Ovary (tissue), 7 donors: ENCODE measurements at regions not wholly inside any gene's neighbourhood (a gene's known extent, or its start where the extent isn't known, plus 50 kb on each side); places are given as distances from the start of the nearest gene placed in this dataset.

Experiments used
- DNase-seq, 5 donors: peaks; one replicate each; pipeline ENCODE4 v3.0.0-alpha.2; 2019 to 2020
- H3K27ac ChIP-seq, 2 donors: fragments of 200-600 bp; one replicate each; pipeline versions ENCODE4 v1.5.1 to v1.8.0; 2019 to 2022
- H3K27me3 ChIP-seq: fragments of 200-600 bp; one replicate; pipeline ENCODE4 v1.8.0; 2022
- H3K36me3 ChIP-seq: fragments of 200-600 bp; sonication (generic); one replicate; pipeline ENCODE4 v1.5.1; 2019
- H3K4me1 ChIP-seq: one replicate; pipeline ENCODE4 v1.8.1; 2013; ENCODE audit warnings: mild to moderate bottlenecking, moderate library complexity; ENCODE audit not compliant: insufficient read depth
- H3K4me3 ChIP-seq: fragments of 200-600 bp; sonication (generic); one replicate; pipeline ENCODE4 v1.5.1; 2017
- H3K9me3 ChIP-seq, 2 donors: fragments of 200-600 bp in 1 of 2; sonication (generic) in 1 of 2; one replicate each; pipeline versions ENCODE4 v1.5.1 to v1.8.1; 2013 to 2019; ENCODE audit warnings: mild to moderate bottlenecking in 1 of 2, moderate library complexity in 1 of 2
- EP300 ChIP-seq: sonication (generic); formaldehyde crosslinking; IDR thresholded peaks from one replicate; pipeline ENCODE4 v1.6.1; 2017; ENCODE audit warnings: antibody characterized with exemption
- POLR2A ChIP-seq: fragments of 450-650 bp; IDR thresholded peaks from one replicate; pipeline ENCODE4 v1.6.1; 2017; ENCODE audit warnings: antibody characterized with exemption, mild to moderate bottlenecking, moderate library complexity
- WGBS, 3 donors: extraction: QIAGEN DNeasy Blood & Tissue Kit in 1 of 3; methylation state at CpG; one replicate each; pipeline versions ENCODE4 v1.1.5 to v1.1.7; 2013 to 2017; 5-methylcytosine and 5-hydroxymethylcytosine counted together
- intact Hi-C, 4 donors: fragments of 100-400 bp; cut with DNase I; formaldehyde crosslinking; loops; one replicate each; pipeline versions ENCODE4 v1.11.0 to v1.15.1; 2022 to 2023
- TF ChIP-seq, protein P1 (sequence below), 3 donors: fragments of 450-650 bp in 2 of 3; fragments of 200-600 bp in 1 of 3; IDR thresholded peaks; one replicate each; pipeline versions ENCODE4 v1.5.1 to v1.8.0; 2016 to 2022; ENCODE audit warnings: antibody characterized with exemption in 3 of 3, mild to moderate bottlenecking in 1 of 3
- donor health status: DM: no; HTN: no; CAD: no; lungs with moderate emphysema.
- donor health status: DM: no; HTN: no; CAD: no.
- donor health status: Bipolar disorder and iron deficiency.
- donor health status: DM: no; HTN: no; CAD: no.
- donor health status: DM: yes; HTN: yes; CAD: no.

DNA sequence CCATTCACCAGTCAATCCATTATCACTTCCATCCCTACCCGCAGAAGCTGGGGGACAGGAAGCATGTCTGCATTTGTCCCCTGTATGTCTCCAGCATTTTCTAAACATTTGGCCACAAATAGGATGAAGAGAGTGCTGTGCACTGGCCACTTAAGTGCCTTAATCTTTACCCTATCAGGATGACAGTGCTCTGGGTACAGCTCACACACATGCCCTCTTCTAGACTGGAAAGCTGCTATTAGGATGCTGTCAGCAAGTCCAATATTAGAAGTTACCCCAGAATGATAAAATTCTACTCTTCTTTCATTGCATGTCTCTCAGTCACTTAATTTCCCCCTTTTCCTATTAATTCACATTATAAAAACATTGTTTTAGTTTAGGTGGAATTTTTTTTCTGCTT, 168.4 kb downstream of the RASEF start:
- no peaks in the 10 kb centered on the region for H3K27me3 ChIP-seq
- no peak overlapping the region for H3K4me3 ChIP-seq
- TF ChIP-seq EP300 (no peak), POLR2A (no peak)
- TF ChIP-seq, protein P1, sequence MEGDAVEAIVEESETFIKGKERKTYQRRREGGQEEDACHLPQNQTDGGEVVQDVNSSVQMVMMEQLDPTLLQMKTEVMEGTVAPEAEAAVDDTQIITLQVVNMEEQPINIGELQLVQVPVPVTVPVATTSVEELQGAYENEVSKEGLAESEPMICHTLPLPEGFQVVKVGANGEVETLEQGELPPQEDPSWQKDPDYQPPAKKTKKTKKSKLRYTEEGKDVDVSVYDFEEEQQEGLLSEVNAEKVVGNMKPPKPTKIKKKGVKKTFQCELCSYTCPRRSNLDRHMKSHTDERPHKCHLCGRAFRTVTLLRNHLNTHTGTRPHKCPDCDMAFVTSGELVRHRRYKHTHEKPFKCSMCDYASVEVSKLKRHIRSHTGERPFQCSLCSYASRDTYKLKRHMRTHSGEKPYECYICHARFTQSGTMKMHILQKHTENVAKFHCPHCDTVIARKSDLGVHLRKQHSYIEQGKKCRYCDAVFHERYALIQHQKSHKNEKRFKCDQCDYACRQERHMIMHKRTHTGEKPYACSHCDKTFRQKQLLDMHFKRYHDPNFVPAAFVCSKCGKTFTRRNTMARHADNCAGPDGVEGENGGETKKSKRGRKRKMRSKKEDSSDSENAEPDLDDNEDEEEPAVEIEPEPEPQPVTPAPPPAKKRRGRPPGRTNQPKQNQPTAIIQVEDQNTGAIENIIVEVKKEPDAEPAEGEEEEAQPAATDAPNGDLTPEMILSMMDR (IDR thresholded peaks at IDR 0.05): no peak
- H3K27ac ChIP-seq: no peak overlapping the region
- no peaks in the 10 kb centered on the region for H3K9me3 ChIP-seq
- no peak for DNase-seq
- WGBS, 3 donors: 77 to 96% (median 90%) methylated on average over 1 of the region's 1 CpG
- no peaks in the 10 kb centered on the region for H3K4me1 ChIP-seq
- no peaks in the 10 kb centered on the region for H3K36me3 ChIP-seq
- intact Hi-C loops: no loop called here

DNA sequence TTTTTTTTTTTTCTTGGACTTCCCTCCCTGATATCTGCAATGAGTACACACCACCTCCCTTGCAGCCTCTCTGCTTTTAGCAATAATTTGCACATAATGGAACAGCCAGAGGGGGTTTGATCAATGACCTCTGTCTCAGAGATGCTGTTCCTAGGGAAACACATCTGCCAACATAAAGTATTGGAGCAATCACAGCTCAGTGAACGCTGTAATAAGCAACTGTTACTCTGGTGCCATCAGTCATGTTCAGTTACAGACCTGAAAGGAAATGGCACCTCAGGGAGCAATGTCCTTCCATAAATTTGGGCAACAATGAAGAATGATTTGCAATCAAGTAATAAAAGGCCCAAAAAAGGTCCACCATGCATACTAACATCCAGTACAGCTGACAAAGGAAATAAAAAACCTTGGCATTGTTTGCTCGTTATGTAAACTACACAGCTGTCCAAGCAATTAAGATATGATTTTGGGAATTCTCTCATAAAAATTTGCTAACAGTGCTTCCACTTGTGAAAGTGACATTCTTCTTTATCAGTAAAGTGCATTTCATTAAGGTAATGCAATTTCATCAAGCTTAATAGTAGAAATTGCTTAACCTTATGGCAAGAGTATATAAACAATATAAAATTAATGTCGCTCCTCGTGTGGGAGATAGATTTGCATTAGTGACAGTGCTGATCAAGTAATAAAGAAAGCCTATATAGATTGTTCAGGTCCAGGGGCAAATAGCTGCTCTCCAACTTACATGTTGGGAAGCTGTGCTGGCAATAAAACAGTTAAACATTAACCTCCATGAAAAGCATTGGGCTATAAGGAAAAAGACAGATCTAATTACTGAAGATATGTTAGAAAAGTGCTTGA, 167.8 kb downstream of the RASEF start:
- DNase-seq: no peak
- intact Hi-C loops: no loop called here
- H3K36me3 ChIP-seq: no peaks in the 10 kb centered on the region
- WGBS, 3 donors: 19 to 31% (median 30%) methylated on average over 4 of the region's 4 CpGs
- no peak overlapping the region for H3K27ac ChIP-seq
- no peaks in the 10 kb centered on the region for H3K4me1 ChIP-seq
- H3K4me3 ChIP-seq: no peak overlapping the region
- H3K27me3 ChIP-seq: no peaks in the 10 kb centered on the region
- H3K9me3 ChIP-seq: no peaks in the 10 kb centered on the region
- TF ChIP-seq, protein P1 (IDR thresholded peaks at IDR 0.05): no peak
- TF ChIP-seq EP300 (no peak), POLR2A (no peak)

DNA sequence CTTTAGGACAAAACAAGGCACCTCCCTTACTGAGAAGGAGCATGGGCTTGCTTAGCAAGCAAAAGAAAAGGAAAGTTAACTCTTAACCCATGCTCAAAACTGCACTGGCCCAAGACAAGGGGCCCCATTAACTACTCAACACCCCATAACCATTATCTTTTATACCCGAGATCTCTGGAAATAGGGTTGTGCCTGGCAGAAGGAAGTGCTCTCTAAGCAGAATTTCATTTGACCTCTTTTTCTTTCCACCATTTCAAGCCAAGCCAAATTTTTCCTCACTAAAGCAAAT, 167.2 kb downstream of the RASEF start:
- intact Hi-C loops: no loop called here
- TF ChIP-seq EP300 (no peak), POLR2A (no peak)
- TF ChIP-seq, protein P1 (IDR thresholded peaks at IDR 0.05): no peak
- no peaks in the 10 kb centered on the region for H3K27me3 ChIP-seq

DNA sequence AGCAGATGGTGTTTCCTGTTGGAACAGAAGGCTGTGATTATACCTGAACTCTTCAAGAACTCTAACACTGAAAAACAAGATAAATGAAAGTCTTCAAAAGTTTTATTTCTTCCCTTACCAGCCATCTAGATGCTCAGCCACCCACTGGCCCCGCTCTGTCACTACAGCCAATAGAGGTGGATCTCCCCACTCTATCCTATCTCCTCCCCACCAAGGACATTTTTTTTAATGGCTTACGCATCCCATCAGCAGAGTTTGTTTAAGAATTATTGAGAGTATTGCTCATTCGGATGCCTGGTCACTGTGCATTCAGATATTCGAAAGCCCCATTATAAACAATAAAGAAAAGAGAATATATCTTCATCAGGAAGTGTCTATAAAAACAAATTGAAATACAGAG, 159.4 kb downstream of the RASEF start:
- 48 to 62% (median 61%) methylated on average over 4 of the region's 4 CpGs for WGBS, 3 donors
- Histone ChIP-seq H3K36me3 (no peaks in the 10 kb centered on the region), H3K27me3 (no peaks in the 10 kb centered on the region), H3K9me3 (no peaks in the 10 kb centered on the region), H3K4me1 (no peaks in the 10 kb centered on the region), H3K4me3 (no peak overlapping the region), H3K27ac (no peak overlapping the region)
- intact Hi-C loops: no loop called here
- DNase-seq: no peak
- no peak for TF ChIP-seq POLR2A
- TF ChIP-seq, protein P1 (IDR thresholded peaks at IDR 0.05): no peak

More for the DNA sequence above, 167.2 kb downstream of the RASEF start:
- Histone ChIP-seq H3K27ac (no peak overlapping the region), H3K9me3 (no peaks in the 10 kb centered on the region), H3K4me1 (no peaks in the 10 kb centered on the region), H3K4me3 (no peak overlapping the region), H3K36me3 (no peaks in the 10 kb centered on the region)
- 44 to 49% (median 45%) methylated on average over 1 of the region's 1 CpG for WGBS, 3 donors
- no peak for DNase-seq
